ENCODE measurements at regions not wholly inside any gene's neighbourhood (a gene's known extent, or its start where the extent isn't known, plus 50 kb on each side); places are given as distances from the start of the nearest gene placed in this dataset.

- no peak for DNase-seq
These were observed 181.8 kb downstream of the KATNAL1 start for GRCh38 chr13:30125422-30126073.

DNA sequence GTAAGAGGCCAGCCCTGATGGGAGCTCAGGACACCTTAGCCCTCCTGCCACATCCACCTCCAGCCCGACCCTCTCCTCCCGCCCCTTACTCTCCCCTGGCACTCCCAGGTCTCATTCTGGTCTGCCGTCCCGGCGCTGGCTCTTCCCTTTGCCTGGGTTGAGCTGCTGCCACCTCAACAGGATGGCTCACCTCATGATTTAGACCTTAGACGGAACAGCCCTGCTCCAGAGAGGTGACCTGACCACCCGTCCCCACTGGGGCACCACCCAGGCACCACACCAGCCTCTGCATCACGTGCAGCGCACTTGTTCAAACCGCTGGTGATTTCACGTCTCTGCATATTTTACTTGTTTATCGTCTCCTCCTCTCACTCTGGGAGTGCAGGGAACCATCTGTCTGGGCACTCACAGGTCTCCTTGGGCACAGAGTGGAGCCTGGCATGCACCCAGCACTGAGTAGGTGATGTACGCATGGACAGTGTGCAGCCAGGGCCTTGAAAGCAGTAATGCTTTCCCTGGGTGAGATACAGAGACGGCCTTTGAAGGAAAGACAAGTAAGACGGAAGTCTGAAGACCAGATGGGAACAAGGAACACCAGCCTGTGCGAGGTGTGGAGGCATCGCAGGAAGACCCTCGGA, 183.1 kb downstream of the KATNAL1 start:
- DNase-seq, result no peak

DNA sequence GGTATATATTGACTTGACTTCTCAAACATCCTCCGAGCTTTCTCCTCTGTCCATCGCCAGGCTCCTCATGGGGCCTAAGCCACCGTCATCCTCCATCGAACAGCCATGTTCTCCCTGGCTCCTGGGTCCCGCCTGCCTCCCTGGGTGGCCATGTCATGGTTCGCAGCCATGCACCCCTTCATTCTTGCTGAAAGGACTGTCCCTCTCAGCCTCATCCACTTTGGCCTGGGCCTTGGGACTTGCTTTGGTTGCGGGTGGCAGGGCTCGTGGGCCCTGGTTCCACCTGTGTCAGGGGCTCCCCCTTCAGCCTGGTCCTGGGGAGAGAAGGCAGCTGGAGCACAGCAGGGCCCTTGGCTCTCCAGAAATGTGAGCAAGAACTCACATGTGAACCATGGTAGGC, 183.8 kb downstream of the KATNAL1 start:
- DNase-seq, result no peak

DNA sequence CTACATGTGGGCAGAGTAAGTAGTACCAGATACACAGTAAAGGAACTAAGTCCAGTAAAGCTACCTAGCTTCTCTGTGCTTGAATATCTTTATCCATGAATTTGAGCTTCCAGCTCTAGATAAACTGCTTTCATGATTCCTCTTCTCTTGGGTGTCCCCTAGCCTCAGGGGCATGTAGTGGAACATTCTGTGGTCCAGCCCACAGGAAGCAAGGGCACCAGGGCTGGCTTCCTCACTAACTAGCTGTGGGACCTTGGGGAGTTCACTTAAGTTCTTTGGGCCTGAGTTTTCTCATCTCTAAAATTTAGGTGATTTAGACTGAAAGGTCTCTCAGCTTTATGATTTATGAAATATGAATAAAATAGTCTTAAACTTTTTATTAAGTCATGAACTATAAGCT, 185.7 kb downstream of the KATNAL1 start:
- DNase-seq, result no peak

DNA sequence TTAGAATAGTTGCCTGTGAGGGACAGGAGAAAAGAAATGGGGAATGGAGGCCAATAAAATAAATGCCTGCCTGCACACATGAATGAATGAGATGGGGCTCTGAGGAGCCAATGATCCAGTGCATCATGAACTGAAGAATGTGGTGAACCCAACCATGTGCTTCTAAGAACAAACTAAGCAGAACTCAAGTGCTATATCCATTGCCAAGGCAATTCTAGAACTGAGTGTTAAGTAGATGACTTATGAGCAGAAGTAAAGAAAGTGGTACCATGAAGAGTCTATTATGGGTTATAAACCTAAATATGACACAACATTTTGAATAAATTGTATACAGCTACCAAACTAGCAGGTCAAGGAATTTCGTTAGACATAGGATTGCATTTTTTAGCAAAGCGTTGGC, 186.1 kb downstream of the KATNAL1 start:
- DNase-seq, result no peak

DNA sequence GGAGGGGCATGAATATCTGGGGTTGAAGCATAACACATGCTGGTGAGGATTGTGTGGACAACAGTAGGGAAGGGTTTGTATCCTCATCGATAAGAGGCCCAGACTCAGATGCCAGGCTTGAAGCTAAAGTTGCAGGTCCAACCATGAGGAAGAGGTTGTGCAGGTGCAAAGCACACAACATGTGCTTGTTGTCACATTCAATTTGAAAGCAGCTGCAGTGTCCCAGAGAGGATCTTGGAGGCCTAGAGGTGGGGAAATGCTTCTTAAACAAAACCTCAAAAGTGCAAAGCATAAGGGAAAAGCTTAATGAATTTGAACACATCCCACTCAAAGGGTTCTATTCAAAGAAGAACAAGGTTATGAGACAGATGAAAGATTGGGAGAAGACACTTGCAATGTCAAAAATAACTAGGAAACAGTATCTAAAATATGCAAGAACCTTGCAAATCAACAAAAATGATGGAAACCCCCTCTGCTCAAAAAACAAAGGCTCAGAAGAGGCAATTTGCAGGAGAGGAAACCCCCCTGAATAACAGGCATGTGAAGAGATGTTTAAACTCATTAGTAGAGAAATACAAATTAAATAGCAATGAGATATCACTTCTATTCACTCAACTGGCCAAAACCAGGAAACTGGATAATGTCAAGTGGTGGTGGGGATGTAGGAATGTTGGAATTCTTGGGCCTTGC, 187.1 kb downstream of the KATNAL1 start:
- DNase-seq, result no peak

DNA sequence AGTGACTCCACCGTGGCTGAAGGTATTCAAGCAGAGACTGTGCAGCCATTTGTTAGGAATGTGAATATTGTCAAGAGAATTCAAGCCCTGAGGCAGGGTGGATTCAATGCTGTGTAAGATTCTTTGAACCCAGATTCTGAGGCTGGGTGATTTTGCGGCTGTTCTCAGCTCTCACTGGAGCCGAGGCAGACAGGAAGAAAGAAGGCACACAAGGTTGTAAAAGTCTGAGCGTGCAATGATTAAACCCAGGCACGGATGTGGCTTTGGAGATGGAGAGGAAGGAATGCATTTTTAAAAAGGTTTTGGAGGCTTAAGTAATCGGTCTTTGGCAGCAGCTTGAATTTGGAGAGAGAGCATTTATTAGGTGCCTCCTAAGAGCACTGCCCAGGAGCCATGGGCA, 187.9 kb downstream of the KATNAL1 start:
- DNase-seq, result no peak

DNA sequence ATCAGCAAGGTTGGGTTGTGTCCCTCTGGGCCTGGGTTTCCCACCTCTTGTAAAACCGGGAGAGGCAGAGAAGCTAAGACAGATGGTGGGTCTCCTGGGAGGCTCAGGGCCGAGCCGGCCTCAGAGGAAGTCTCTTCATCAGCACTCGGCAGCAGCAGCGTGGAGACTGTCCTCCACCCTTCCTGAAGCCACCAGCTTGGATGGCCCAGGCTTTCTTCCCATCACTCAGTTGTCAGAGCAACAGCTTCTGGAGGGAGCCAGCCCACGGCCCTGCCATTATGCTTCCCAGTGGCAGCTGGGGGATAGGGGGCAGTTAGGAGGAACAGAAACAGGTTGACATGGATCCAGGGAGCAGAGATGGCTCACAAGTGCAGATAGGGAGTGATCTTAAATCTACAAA, 191.0 kb downstream of the KATNAL1 start:
- no peak for DNase-seq

DNA sequence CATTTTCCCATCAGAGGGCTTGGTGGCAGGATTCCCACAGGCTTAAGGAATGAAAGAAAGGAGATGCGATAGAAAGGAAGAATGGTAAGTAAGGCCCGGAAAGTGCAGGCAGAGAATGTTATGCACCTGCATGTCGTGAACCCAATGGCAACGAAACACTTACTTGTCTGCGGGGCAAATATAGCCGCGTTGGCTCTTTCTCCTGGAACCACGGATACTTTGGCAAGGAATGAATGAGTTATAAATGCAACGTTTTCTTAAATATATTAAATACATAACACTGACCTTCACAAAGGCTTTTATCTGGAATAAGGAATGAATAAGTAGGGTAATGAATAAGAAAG, 192.1 kb downstream of the KATNAL1 start:
- DNase-seq, result no peak

DNA sequence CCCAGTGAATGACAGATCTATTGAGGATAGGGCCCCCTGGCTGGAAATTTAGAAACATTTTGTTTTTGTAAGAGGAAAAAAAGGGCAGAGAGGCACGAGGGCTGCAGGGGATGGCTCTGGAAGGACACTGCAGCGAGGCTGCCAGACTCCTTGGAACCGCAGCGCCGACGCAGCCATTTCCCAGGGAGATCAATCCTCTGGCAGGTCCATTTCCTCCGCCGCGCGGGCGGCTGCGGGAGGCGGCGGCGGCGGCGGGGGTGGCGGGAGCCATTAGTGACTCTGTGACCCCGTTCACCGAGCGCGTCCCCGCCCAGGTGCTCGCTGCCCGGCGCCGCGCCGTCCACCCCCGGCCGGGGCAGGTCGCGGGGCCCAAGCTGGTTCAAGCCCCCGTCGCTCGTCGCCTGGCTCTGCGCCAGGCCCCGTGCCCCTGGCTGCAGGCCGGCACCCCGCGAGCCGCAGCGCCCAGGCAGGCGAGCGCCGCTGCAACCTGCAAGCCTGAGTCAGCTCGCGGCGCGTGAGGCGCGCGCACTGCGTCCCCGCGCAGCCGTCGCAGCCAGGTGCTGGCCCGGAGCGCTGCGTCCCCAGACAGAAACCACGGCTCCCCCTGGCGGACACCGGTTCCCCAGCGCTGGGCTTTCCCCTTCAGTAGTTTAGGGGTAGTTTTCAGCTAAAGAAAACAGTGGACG, 192.6 kb downstream of the KATNAL1 start:
- no peak for DNase-seq

- no peak for DNase-seq
These were observed 193.3 kb downstream of the KATNAL1 start for GRCh38 chr13:30113983-30114570.

DNA sequence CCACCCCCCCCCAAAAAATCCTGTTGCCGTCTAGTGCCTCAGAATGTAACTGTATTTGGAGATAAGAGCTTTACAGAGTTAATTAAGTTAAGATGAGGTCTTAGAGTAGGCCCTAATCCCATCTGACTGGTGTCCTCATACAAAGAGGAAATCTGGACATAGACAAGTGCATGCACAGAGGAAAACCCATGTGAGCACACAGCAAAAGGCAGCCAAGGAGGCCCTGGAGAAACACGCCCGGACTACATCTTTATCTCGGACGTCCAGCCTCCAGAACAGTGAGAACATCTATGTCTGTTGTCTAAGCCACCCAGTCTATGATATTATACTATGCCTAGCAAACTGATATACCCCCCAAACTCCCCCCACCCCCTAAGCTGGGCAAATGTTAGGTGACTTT, 193.8 kb downstream of the KATNAL1 start:
- DNase-seq, result no peak

DNA sequence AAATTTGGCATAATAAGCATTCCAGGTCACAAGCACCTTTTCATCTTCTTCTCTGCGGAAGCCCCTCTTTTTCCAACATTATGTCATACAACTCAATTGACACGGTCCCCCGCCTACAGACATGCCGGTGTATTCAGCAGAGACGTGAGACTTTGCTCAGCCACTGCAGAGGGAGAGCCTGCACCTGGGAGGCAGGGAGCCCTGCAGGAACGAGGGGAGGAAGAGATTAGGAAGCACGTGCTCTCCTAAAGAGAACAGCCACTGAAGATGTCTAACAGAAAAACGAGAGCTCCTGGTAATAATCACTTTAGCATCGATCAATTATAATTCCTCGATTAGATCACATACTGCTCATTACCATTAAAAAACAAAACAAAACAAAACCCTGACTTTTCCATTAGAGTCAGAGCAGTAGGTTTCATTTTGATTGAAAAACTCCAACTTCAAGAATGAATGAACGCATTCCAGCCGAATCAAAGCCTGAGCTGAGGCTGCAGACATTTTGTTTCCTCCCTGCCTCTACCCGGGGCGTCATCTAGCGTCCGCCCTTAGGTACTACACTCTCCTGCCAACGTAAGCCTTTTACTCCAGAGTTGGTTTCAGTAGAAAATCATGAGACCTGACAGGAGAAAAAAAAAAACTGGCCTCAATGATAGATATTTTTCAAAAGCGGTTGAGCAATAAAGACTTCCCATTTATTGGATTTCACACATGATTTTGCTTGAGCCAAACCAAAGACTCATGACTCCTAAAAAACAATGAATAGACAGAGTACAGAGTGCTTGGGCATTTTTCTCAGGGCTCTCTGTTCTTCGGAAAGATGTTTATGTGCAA, 194.5 kb downstream of the KATNAL1 start:
- peak; percentile 2 for DNase-seq

DNA sequence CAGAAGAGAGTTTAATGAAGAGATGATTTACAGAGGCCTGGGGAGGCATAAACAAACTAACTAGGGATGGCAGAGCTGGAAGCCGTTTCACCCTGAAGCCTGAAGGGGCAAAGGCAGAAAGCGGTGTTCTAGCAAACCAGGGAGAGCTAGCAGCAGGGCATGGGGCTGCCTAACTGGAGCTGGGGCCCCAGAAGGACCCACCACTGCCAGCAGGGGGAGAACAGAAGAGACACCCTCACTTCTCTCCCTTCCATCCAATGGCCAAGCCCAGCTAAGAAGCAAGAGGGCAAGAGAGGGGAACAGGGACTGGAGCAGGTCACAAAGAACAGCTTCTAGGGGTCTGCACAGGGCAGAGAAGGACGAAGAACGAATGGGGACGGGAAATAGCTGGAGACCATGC, 195.5 kb downstream of the KATNAL1 start:
- no peak for DNase-seq

GRCh38 chr13:30110301-30111070, 196.9 kb downstream of the KATNAL1 start:
- no peak for DNase-seq

- no peak for DNase-seq
These were observed 197.7 kb downstream of the KATNAL1 start for GRCh38 chr13:30109471-30110135.

- DNase-seq, result peak; percentile 77
These were observed 198.5 kb downstream of the KATNAL1 start for GRCh38 chr13:30108913-30109237.

- DNase-seq, result no peak
These were observed 199.0 kb downstream of the KATNAL1 start for GRCh38 chr13:30108216-30108912.

DNA sequence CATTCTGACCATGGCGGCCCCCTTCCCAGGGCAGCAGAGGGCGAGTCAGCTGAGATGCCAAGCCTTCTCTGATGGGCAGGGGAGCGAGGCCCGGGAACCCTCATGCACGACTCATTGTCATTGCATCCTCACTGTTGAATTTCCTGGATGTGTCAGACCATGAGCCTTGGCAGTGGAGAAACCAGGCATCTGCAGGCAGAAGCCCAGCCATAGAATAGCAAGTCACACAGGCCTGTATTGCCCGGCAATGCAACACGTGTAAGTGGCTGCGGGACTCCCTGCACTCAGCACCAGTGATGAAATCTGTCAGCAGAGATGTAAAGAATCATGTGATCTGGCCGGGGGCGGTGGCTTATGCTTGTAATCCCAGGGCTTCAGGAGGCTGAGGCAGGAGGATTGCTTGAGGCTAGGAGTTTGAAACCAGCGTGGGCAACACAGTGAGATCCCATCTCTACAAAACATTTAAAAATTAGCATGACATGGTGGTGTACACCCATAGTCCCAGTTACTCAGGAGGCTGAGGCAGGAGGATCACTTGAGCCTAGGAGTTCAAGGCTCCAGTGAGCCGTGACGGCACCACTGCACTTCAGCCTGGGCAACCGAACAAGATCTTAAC, 199.7 kb downstream of the KATNAL1 start:
- no peak for DNase-seq

- DNase-seq, result no peak
These were observed 200.2 kb downstream of the KATNAL1 start for GRCh38 chr13:30107121-30107520.

Measured in NCI-H1436 treated with DMSO at 0.1 percent for 48 hours (cell line).